A673 (cell line): ENCODE measurements at regions not wholly inside any gene's neighbourhood (a gene's known extent, or its start where the extent isn't known, plus 50 kb on each side); places are given as distances from the start of the nearest gene placed in this dataset.

ENCODE experiments used
- BruUV-seq: library from RNA; stranded (reverse); fragments of 400-500 nt; replicated peaks from 2 replicates; lab custom pipeline; 2021; lab: Mats Ljungman, UMichigan
- CTCF ChIA-PET: fragments of 300-600 bp; sonication (Branson Sonifier 250); formaldehyde crosslinking; loops from one replicate; lab custom pipeline; 2022; ENCODE audit warnings: antibody characterized with exemption; lab: Charles Lee
- POLR2A ChIA-PET: fragments of 300-600 bp; sonication (Branson Sonifier 250); formaldehyde crosslinking; loops from one replicate; lab custom pipeline; 2022; ENCODE audit warnings: antibody characterized with exemption; ENCODE audit not compliant: low non-redundant PET; lab: Charles Lee
- DNase-seq: peaks from one replicate; pipeline ENCODE4 v3.0.0-alpha.2; 2015; ENCODE audit warnings: low spot score
- H3K27ac ChIP-seq: fragments of 200-600 bp; sonication (generic); 2 replicates; pipeline ENCODE4 v1.5.1; 2016; ENCODE audit warnings: mixed run types, low read depth, mild to moderate bottlenecking, mixed read lengths, antibody characterized with exemption, low read length; ENCODE audit not compliant: poor library complexity, severe bottlenecking
- H3K27me3 ChIP-seq: fragments of 200-600 bp; sonication (generic); replicated peaks from 2 replicates; pipeline ENCODE4 v1.6.1; 2017; ENCODE audit warnings: mixed run types, low read depth, mild to moderate bottlenecking, mixed read lengths, antibody characterized with exemption, low read length; ENCODE audit not compliant: insufficient read depth, poor library complexity
- H3K36me3 ChIP-seq: fragments of 200-600 bp; sonication (generic); 2 replicates; pipeline ENCODE4 v1.6.1; 2016; ENCODE audit warnings: mixed run types, mild to moderate bottlenecking, mixed read lengths, antibody characterized with exemption, low read length; ENCODE audit not compliant: insufficient read depth, poor library complexity, severe bottlenecking
- H3K4me1 ChIP-seq: fragments of 200-600 bp; sonication (generic); 2 replicates; pipeline ENCODE4 v1.6.1; 2017; ENCODE audit warnings: mixed run types, mild to moderate bottlenecking, mixed read lengths, antibody characterized with exemption, low read length; ENCODE audit not compliant: insufficient read depth, poor library complexity, severe bottlenecking
- H3K4me3 ChIP-seq: fragments of 200-600 bp; sonication (generic); 2 replicates; pipeline ENCODE4 v1.5.1; 2016; ENCODE audit warnings: low read depth, mixed run types, mild to moderate bottlenecking, mixed read lengths, low read length; ENCODE audit not compliant: poor library complexity, severe bottlenecking
- H3K9me3 ChIP-seq: fragments of 200-600 bp; sonication (generic); 2 replicates; pipeline ENCODE4 v1.6.1; 2016; ENCODE audit warnings: mixed run types, low read depth, mild to moderate bottlenecking, mixed read lengths, antibody characterized with exemption, low read length; ENCODE audit not compliant: poor library complexity, severe bottlenecking
- CTCF ChIP-seq: fragments of 300-800, 200-600 bp; sonication (generic); conservative IDR thresholded peaks from 2 replicates; pipeline ENCODE4 v1.5.1; 2017; ENCODE audit warnings: low read depth, mild to moderate bottlenecking, antibody characterized with exemption, low read length, moderate library complexity, mixed read lengths
- EZH2 ChIP-seq: fragments of 200-600 bp; sonication (generic); IDR thresholded peaks from 2 replicates; pipeline ENCODE4 v1.6.1; 2017; ENCODE audit warnings: borderline replicate concordance, low read depth, mild to moderate bottlenecking, mixed read lengths, antibody characterized with exemption, low read length; ENCODE audit not compliant: poor library complexity, severe bottlenecking
- intact Hi-C: fragments of 100-400 bp; cut with micrococcal nuclease; formaldehyde crosslinking; loops from one replicate; pipeline ENCODE4 v1.10.0; 2022; ENCODE audit not compliant: unreplicated experiment

GRCh38 chr9:108680946-108681345 lies 174.8 kb downstream of the ACTL7B start:
- DNase-seq, result no peak
- no peaks in the 10 kb centered on the region for H3K27me3 ChIP-seq
- no TSS peak for BruUV-seq
- intact Hi-C loops, result no loop called here
- H3K4me3 ChIP-seq, result no peak overlapping the region
- H3K27ac ChIP-seq, result no peak overlapping the region
- POLR2A ChIA-PET, result no interaction called here
- H3K4me1 ChIP-seq, result no peaks in the 10 kb centered on the region
- H3K36me3 ChIP-seq, result no peaks in the 10 kb centered on the region
- no peak for TF ChIP-seq CTCF
- no peak for TF ChIP-seq EZH2
- CTCF ChIA-PET, result no interaction called here
- no peaks in the 10 kb centered on the region for H3K9me3 ChIP-seq

GRCh38 chr9:108677776-108678175 lies 178.0 kb downstream of the ACTL7B start:
- TF ChIP-seq EZH2 (no peak), CTCF (no peak)
- intact Hi-C loops, result no loop called here
- ChIA-PET POLR2A (no interaction called here), CTCF (no interaction called here)
- Histone ChIP-seq H3K4me1 (no peaks in the 10 kb centered on the region), H3K9me3 (no peaks in the 10 kb centered on the region), H3K36me3 (no peaks in the 10 kb centered on the region), H3K27me3 (no peaks in the 10 kb centered on the region), H3K4me3 (no peak overlapping the region), H3K27ac (no peak overlapping the region)
- DNase-seq, result no peak
- no TSS peak for BruUV-seq

- Histone ChIP-seq H3K4me1 (no peaks in the 10 kb centered on the region), H3K9me3 (no peaks in the 10 kb centered on the region), H3K27ac (no peak overlapping the region), H3K36me3 (no peaks in the 10 kb centered on the region), H3K27me3 (no peaks in the 10 kb centered on the region), H3K4me3 (no peak overlapping the region)
- POLR2A ChIA-PET, result no interaction called here
- CTCF ChIA-PET, result no interaction called here
- intact Hi-C loops, result no loop called here
- TF ChIP-seq CTCF (no peak), EZH2 (no peak)
- no peak for DNase-seq
- no TSS peak for BruUV-seq
These were observed 179.4 kb downstream of the ACTL7B start for GRCh38 chr9:108676355-108676754.
